Spleen (tissue), 11 donors: ENCODE measurements at regions not wholly inside any gene's neighbourhood (a gene's known extent, or its start where the extent isn't known, plus 50 kb on each side); places are given as distances from the start of the nearest gene placed in this dataset.
A peak's percentile ranks its signal among the peaks of the same experiment; 100 is the strongest.
"Not testable (repeated sequence)": the region's sequence is repeated elsewhere in the genome, so short reads cannot be mapped to it uniquely, and the experiment has no call there.

Experiments
- DNase-seq: peaks from one replicate; pipeline ENCODE4 v3.0.0-alpha.2; 2020
- H3K27ac ChIP-seq, 8 donors: fragments of 200-600 bp; sonication (generic) in 7 of 8; 1 replicate in 4 of 8; 2 replicates in 4 of 8; pipeline versions ENCODE4 v1.5.0 to v1.8.0; 2016 to 2021; ENCODE audit warnings: inconsistent platforms in 4 of 8, mild to moderate bottlenecking in 4 of 8, moderate library complexity in 1 of 8
- H3K27me3 ChIP-seq, 7 donors: fragments of 200-600 bp; sonication (generic) in 6 of 7; replicated peaks in 1 of 7; 1 replicate in 4 of 7; 2 replicates in 3 of 7; pipeline versions ENCODE4 v1.5.0 to v1.8.0; 2016 to 2021; ENCODE audit warnings: inconsistent platforms in 3 of 7, mild to moderate bottlenecking in 1 of 7
- H3K36me3 ChIP-seq, 6 donors: fragments of 200-600 bp; sonication (generic) in 5 of 6; 1 replicate in 4 of 6; 2 replicates in 2 of 6; pipeline versions ENCODE4 v1.5.0 to v1.8.0; 2016 to 2021; ENCODE audit warnings: inconsistent platforms in 2 of 6
- H3K4me1 ChIP-seq, 6 donors: fragments of 200-600 bp; sonication (generic) in 5 of 6; 1 replicate in 3 of 6; 2 replicates in 3 of 6; pipeline versions ENCODE4 v1.5.0 to v1.8.0; 2016 to 2021; ENCODE audit warnings: inconsistent platforms in 3 of 6
- H3K4me3 ChIP-seq, 8 donors: fragments of 200-600 bp; sonication (generic) in 7 of 8; 1 replicate in 4 of 8; 2 replicates in 4 of 8; pipeline versions ENCODE4 v1.5.0 to v1.8.0; 2016 to 2021; ENCODE audit warnings: inconsistent platforms in 4 of 8, mild to moderate bottlenecking in 4 of 8, moderate library complexity in 2 of 8
- H3K9me3 ChIP-seq, 8 donors: fragments of 200-600 bp; sonication (generic) in 7 of 8; 1 replicate in 4 of 8; 2 replicates in 4 of 8; pipeline versions ENCODE4 v1.5.0 to v1.8.0; 2016 to 2021; ENCODE audit warnings: inconsistent platforms in 4 of 8
- POLR2A ChIP-seq, 3 donors: fragments of 450-650 bp; IDR thresholded peaks; one replicate each; pipeline ENCODE4 v1.5.1; 2017; ENCODE audit warnings: antibody characterized with exemption in 3 of 3, mild to moderate bottlenecking in 1 of 3
- POLR2AphosphoS5 ChIP-seq, 3 donors: sonication (generic); formaldehyde crosslinking; IDR thresholded peaks; one replicate each; pipeline ENCODE4 v1.5.1; 2017; ENCODE audit warnings: antibody characterized with exemption in 3 of 3
- WGBS, 5 donors: extraction: QIAGEN DNeasy Blood & Tissue Kit in 3 of 5; methylation state at CpG; one replicate each; pipeline versions ENCODE4 v1.1.5 to v1.1.7; 2013 to 2018; 5-methylcytosine and 5-hydroxymethylcytosine counted together
- intact Hi-C: fragments of 100-400 bp; cut with DNase I; formaldehyde crosslinking; loops from one replicate; pipeline ENCODE4 v1.15.0; 2023; ENCODE audit warnings: low total_unique reads
- TF ChIP-seq, protein P1 (sequence below), 11 experiments: fragments of 200-600 bp in 7 of 11; fragments of 450-650 bp in 4 of 11; sonication (generic) in 4 of 11; IDR thresholded peaks in 8 of 11; conservative IDR thresholded peaks in 3 of 11; 1 replicate in 7 of 11; 2 replicates in 4 of 11; pipeline versions ENCODE4 v1.4.0 to v1.8.0; 2016 to 2021; ENCODE audit warnings: antibody characterized with exemption in 11 of 11, inconsistent platforms in 4 of 11, mild to moderate bottlenecking in 1 of 11
- donor health status: healthy with polysubstance abuse.
- donor health status: DM: no; HTN: no; CAD: no; lungs with moderate emphysema.
- donor health status: DM: no; HTN: no; CAD: no.
- donor health status: Bipolar disorder and iron deficiency.
- donor health status: healthy.
- donor health status: DM: no; HTN: no; CAD: no.
- donor health status: DM: yes; HTN: yes; CAD: no.

DNA sequence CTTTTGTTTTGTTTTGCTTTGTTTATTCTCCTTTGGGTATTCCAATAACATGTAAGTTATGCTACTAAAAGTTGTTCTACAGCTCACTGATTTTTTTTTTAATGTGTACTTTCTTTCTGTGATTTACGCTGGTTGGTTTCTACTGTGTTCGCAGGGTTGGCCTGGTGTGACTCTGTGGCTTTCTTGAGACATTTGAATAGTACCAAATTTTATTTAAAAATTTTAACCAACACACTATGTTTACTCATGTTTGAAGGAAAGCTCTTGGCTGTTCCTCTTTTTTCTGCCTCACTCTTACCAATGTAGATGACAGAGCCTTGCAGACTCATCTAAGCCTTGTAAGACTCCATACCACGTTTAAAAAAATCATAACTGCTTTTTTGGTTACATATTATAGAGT, 1784.9 kb upstream of the DEFB115 start:
- Histone ChIP-seq H3K36me3 (no peaks in the 10 kb centered on the region), H3K4me3 (no peak overlapping the region), H3K9me3 (peaks cover 0 to 30% (median 4%) of the 10 kb centered on the region in 8 donors), H3K27ac (no peak overlapping the region), H3K27me3 (no peaks in the 10 kb centered on the region), H3K4me1 (no peaks in the 10 kb centered on the region)
- TF ChIP-seq POLR2AphosphoS5 (IDR thresholded peaks at IDR 0.05) (no peak), POLR2A (IDR thresholded peaks at IDR 0.05) (no peak)
- TF ChIP-seq, protein P1, sequence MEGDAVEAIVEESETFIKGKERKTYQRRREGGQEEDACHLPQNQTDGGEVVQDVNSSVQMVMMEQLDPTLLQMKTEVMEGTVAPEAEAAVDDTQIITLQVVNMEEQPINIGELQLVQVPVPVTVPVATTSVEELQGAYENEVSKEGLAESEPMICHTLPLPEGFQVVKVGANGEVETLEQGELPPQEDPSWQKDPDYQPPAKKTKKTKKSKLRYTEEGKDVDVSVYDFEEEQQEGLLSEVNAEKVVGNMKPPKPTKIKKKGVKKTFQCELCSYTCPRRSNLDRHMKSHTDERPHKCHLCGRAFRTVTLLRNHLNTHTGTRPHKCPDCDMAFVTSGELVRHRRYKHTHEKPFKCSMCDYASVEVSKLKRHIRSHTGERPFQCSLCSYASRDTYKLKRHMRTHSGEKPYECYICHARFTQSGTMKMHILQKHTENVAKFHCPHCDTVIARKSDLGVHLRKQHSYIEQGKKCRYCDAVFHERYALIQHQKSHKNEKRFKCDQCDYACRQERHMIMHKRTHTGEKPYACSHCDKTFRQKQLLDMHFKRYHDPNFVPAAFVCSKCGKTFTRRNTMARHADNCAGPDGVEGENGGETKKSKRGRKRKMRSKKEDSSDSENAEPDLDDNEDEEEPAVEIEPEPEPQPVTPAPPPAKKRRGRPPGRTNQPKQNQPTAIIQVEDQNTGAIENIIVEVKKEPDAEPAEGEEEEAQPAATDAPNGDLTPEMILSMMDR (IDR thresholded peaks at IDR 0.05 in 8 of 11, conservative IDR thresholded peaks at IDR 0.05 in 3 of 11): no peak
- intact Hi-C loops: no loop called here
- 52 to 58% (median 53%) methylated on average over 3 of the region's 3 CpGs for WGBS, 5 donors
- no peak for DNase-seq

DNA sequence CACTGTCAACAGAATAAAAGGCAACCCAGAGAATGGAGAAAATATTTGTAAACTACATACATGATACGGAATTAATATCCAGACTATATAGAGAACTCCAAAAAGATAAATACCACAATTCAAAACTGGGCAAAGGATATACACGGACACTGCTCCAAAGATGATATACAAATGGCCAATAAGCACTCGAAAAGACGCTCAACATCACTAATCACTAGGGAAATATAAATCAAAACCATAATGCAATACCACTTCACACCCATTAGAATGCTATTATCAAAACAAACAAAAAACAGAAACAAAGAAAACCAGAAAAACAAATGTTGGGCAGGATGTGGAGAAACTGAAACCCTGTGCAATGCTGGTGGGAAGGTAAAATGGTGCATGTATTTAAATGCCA, 1764.6 kb upstream of the DEFB115 start:
- H3K27me3 ChIP-seq, H3K27ac ChIP-seq, intact Hi-C loops, H3K4me1 ChIP-seq, DNase-seq, H3K36me3 ChIP-seq, H3K4me3 ChIP-seq: not testable (repeated sequence)
- WGBS, 5 donors: 77 to 83% (median 81%) methylated on average over 4 of the region's 4 CpGs
- H3K9me3 ChIP-seq: peaks cover 0 to 18% (median 11%) of the 10 kb centered on the region in 8 donors

DNA sequence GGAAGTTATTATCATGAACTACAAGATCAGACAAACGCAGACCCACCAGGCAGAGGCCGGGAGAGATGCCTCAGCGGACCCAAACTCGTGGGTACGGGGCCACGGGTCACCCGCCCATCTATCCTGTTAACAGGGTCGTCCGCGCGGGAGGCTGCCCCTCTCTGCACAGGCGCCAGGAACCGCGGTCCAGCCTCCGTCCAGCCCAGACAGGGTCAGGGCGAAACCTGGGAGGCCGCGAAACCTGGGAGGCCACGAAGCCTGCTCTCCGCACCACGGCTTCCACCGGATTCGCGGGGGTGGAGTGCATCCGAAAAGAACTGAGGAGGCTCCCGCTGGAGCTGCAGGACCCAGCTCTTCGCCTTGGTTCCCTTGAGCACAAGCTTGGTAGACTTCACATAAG, 1760.7 kb upstream of the DEFB115 start:
- intact Hi-C loops, H3K27me3 ChIP-seq, H3K4me1 ChIP-seq, H3K36me3 ChIP-seq: not testable (repeated sequence)
- DNase-seq: peak; percentile 67
- peak overlapping the region in 3 of 8 donors; percentile 4 to 51 (median 25) for H3K4me3 ChIP-seq
- 33 to 53% (median 42%) methylated on average over 20 to 27 of the region's 27 CpGs for WGBS, 5 donors
- peak overlapping the region in 1 of 8 donors; percentile 81 for H3K27ac ChIP-seq
- peaks cover 0 to 45% (median 28%) of the 10 kb centered on the region in 8 donors for H3K9me3 ChIP-seq

DNA sequence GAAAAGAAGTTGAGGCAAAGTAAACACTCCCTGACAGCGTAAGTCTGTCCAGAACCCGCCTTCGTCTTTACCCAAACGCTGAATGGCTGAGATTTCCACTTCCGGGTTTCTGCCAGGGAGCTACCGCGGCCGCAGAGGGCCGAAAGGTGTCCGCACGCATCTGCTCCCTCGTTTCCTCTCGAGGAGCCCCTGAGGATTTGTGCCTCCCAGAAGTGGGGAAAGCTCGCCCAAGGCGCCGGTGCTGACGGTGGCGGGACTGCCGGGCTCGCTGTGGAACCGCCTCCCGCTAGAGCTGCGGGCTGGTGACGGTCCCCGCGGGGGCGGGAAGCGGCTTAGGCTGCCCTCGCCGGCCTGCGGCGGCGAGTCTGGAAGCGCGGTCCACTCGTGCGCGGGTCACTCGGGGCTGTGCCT, 1760.2 kb upstream of the DEFB115 start:
- peaks cover 0 to 47% (median 28%) of the 10 kb centered on the region in 8 donors for H3K9me3 ChIP-seq
- peak; percentile 74 for DNase-seq
- no peaks in the 10 kb centered on the region for H3K36me3 ChIP-seq
- WGBS, 5 donors: 42 to 59% (median 49%) methylated on average over 39 of the region's 39 CpGs
- H3K27me3 ChIP-seq: no peaks in the 10 kb centered on the region
- peak overlapping the region in 3 of 8 donors; percentile 4 to 51 (median 25) for H3K4me3 ChIP-seq
- TF ChIP-seq, protein P1 (IDR thresholded peaks at IDR 0.05 in 8 of 11, conservative IDR thresholded peaks at IDR 0.05 in 3 of 11): no peak
- TF ChIP-seq POLR2AphosphoS5 (IDR thresholded peaks at IDR 0.05): peak in 1 of 3 donors; percentile 68
- peak overlapping the region in 2 of 8 donors; percentile 33 to 81 for H3K27ac ChIP-seq
- intact Hi-C loops: no loop called here
- H3K4me1 ChIP-seq: no peaks in the 10 kb centered on the region

DNA sequence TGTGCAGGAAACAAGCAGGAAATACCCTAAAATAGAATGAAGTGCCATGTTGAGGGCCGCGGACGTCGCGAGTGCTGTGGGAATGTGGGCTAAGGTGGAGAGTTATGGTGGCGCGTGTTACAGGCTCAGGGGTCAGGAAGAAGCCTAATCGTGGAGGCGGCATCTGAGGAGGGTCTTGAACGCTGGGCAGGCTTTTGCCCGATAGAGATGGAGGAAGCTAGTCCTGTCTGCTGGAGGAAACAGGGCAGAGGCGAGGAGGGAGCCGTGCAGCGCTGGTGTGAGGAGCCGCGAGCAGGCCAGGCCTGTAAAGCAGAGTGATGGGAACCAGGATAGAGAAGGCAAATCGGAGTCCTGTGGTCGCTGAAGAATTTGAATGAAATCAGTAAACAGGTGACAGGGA, 1759.8 kb upstream of the DEFB115 start:
- intact Hi-C loops, H3K27me3 ChIP-seq, H3K36me3 ChIP-seq, H3K4me1 ChIP-seq: not testable (repeated sequence)
- H3K9me3 ChIP-seq: peaks cover 0 to 47% (median 28%) of the 10 kb centered on the region in 8 donors
- WGBS, 5 donors: 56 to 63% (median 62%) methylated on average over 18 of the region's 18 CpGs
- H3K27ac ChIP-seq: peak overlapping the region in 1 of 8 donors; percentile 81
- H3K4me3 ChIP-seq: peak overlapping the region in 2 of 8 donors; percentile 25 to 51
- peak; percentile 81 for DNase-seq

DNA sequence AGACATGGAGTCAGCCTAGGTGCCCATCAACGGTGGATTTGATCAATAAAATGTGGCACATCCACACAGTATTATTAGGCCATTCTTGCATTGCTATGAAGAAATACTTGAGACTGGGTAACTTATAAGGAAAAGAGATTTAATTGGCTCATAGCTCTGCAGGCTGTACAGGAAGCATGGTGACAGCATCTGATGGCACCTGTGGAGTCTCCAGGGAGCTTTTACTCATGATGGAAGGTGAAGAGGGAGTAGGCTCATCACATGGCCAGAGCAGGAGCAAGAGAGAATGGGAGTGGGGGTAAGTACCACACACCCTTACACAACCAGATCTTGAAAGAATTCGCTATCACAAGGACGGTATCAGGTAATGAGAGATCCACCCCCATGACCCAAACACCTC, 1756.7 kb upstream of the DEFB115 start:
- H3K4me1 ChIP-seq, H3K27ac ChIP-seq, H3K36me3 ChIP-seq, H3K27me3 ChIP-seq, intact Hi-C loops, H3K4me3 ChIP-seq: not testable (repeated sequence)
- peaks cover 0 to 41% (median 26%) of the 10 kb centered on the region in 8 donors for H3K9me3 ChIP-seq
- DNase-seq: peak; percentile 52
- WGBS, 5 donors: 42 to 63% (median 49%) methylated on average over 3 of the region's 3 CpGs

DNA sequence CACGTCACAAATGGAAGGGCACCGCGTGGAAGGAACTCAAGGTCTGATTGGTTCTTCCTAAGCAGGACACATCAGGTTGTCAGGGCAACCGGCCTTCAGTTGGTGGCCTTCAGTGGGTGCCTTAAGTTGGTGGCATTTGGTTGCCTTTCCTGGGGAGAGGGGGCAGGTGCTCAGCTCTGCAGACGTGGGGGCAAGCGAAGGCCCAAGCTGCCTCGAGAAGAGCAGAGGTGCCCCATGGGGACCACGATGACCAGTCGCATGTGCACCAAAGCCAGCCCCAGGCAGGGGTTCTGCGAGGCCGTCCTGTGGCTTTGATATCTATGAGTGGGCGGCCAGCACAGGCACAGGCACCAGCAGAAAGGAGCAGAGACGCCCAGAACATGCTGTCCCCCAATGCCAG, 1742.8 kb upstream of the DEFB115 start:
- H3K36me3 ChIP-seq, H3K4me3 ChIP-seq, H3K4me1 ChIP-seq, intact Hi-C loops, H3K27ac ChIP-seq, H3K27me3 ChIP-seq: not testable (repeated sequence)
- peak; percentile 72 for DNase-seq
- WGBS, 5 donors: 68 to 76% (median 69%) methylated on average over 13 of the region's 13 CpGs
- peaks cover 3 to 67% (median 47%) of the 10 kb centered on the region in 8 donors for H3K9me3 ChIP-seq

DNA sequence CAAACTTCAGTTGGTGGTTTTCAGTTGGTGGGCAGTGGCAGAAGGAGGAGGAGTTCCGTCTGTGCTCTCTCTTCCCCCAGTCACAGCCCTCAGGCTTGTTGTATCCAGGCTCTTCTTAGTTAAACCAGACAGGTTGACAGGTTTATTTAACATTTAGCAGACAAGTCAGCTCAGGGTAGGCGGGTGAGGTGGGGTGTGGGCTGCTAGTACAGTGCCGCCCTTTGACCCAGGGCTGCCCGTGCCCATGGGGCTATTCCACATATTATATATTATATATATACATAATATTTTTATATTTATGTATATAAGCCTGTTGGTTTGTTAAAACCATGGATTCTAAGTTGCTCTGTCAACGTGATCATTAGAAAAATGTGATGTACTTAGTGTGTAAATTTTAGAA, 1740.6 kb upstream of the DEFB115 start:
- H3K36me3 ChIP-seq, H3K27ac ChIP-seq, H3K4me3 ChIP-seq, H3K4me1 ChIP-seq, H3K27me3 ChIP-seq, intact Hi-C loops: not testable (repeated sequence)
- DNase-seq: peak; percentile 76
- 57 to 67% (median 63%) methylated on average over 5 of the region's 5 CpGs for WGBS, 5 donors
- peaks cover 0 to 45% (median 26%) of the 10 kb centered on the region in 8 donors for H3K9me3 ChIP-seq
